HG03342 (cell line): ENCODE measurements at regions not wholly inside any gene's neighbourhood (a gene's known extent, or its start where the extent isn't known, plus 50 kb on each side); places are given as distances from the start of the nearest gene placed in this dataset.
"Not testable (repeated sequence)": the region's sequence is repeated elsewhere in the genome, so short reads cannot be mapped to it uniquely, and the experiment has no call there.

Experiments used
- ATAC-seq: cut with Tn5 transposase; IDR thresholded peaks from one replicate; pipeline ENCODE4 v1.9.1; 2021; ENCODE audit warnings: mild to moderate bottlenecking, moderate library complexity; ENCODE audit not compliant: unreplicated experiment

GRCh38 chr2:160583813-160584537 lies 90.4 kb upstream of the RBMS1 start:
- no peak for ATAC-seq

DNA sequence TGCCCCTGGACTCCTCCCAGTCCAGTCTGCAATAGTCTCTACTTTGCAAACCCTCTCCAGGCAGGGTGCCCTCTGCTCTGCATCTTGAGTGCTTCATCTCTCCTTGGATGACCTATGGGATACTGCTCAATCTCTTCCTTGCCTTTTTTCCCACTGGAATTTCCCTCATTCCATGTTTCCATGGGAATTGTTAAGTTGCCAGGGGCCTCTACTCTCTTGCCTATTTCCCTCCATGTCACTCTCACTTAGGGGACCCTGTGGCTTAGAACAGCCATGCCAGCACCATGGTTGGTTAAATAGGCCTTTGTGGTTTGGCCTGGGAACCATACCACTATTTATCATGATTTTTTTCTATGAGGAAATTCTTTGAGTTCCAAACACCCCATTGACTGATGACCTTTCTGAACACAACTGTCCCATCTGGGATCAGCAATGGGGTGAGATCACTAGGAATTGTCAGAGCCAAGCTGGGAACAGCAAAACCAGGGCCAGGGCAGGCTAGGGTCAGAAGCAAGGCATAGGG lies 91.4 kb upstream of the RBMS1 start:
- no peak for ATAC-seq

GRCh38 chr2:160590664-160591063 lies 97.1 kb upstream of the RBMS1 start:
- no peak for ATAC-seq

- ATAC-seq, result no peak
These were observed 98.8 kb upstream of the RBMS1 start for GRCh38 chr2:160592401-160592800.

DNA sequence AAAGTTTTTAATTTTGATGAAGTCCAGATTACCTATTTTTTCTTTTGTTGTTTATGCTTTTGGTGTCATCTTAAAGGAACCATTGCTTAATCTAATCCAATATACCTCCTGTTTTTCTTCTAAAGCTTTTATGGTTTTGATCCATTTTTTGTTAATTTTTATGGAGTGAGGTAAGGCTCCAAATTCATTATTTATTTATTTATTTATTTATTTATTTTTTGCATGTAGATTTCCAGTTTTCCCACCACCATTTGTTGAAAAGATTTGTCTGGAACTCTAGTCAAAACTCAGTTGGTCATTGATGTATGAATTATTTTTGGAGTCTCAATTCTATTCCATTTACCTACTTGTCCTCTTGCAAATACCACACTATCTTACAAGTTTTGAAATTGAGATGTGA lies 99.4 kb upstream of the RBMS1 start:
- no peak for ATAC-seq

GRCh38 chr2:160596441-160596840 lies 102.8 kb upstream of the RBMS1 start:
- no peak for ATAC-seq

- not testable (repeated sequence) for ATAC-seq
These were observed 106.8 kb upstream of the RBMS1 start for GRCh38 chr2:160600437-160600836.

- ATAC-seq, result no peak
These were observed 108.5 kb upstream of the RBMS1 start for GRCh38 chr2:160602073-160602472.

- no peak for ATAC-seq
These were observed 110.3 kb upstream of the RBMS1 start for GRCh38 chr2:160603771-160604510.

GRCh38 chr2:160606341-160606740 lies 112.7 kb upstream of the RBMS1 start:
- ATAC-seq, result no peak

- no peak for ATAC-seq
These were observed 115.0 kb upstream of the RBMS1 start for GRCh38 chr2:160608599-160608998.

- no peak for ATAC-seq
These were observed 115.7 kb upstream of the RBMS1 start for GRCh38 chr2:160609346-160609745.

DNA sequence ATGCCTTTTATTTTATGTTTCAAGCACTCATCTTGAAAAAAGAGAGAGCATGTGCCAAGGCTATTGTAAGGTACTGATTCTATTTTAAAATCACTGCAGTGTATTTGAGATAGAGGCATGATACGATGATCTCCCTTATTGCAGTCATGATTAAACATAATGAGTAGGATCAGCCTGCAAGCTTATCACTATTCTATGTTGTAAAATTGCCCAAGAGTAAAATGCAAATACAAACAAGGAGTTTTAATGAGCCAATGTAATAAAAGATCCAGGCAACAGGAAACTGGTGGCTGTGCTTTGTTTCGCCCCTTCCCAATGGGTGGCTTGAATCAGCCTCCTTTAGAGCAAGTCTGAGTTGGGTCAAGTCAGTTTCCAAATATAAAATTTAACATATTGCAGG lies 116.4 kb upstream of the RBMS1 start:
- no peak for ATAC-seq

DNA sequence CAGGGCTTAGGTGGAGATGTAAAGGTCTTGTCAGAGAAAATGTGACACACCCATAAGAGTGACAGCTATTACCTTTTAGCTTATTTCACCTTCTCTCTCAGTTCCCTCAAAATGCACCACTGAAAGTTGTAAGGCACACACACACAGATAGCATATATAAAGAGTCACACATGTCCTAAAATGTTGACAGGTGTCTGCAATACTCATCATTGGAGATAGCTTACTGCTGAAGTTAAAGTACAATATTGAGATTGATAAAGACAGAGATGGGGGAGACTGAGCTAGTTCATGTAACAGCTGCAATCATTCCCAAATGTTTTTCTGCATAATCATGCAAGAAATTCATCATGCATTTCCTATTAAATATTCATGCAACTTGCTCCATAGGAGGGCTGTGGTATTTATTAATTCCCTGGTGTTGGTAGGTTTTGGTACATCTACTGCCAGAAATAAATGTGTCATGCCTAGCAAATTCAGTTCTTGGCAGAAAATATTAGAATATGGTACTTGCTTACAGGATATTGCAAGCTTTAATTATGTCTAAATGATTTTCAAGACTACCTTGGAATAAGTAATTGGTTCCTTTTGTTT lies 118.8 kb upstream of the RBMS1 start:
- ATAC-seq, result no peak

- no peak for ATAC-seq
These were observed 120.0 kb upstream of the RBMS1 start for GRCh38 chr2:160613466-160614153.

DNA sequence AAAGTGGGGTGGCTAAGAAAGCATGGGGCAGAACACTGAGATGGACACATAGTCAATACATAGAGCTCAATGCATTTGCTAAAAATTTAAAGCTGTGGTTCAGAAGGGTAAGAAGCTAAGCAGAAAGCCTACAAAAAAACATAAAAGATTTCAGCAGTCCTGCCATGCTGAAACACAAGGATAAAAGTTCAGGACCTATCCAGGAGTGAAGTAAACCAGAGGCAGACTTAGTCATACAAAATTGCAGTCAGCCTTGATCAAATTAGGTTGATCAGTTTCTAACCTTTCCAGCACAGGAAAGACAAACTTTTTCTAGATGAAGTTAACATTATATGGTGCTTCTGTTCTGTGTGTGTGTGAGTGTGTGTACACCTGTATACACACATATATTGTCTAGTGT lies 120.8 kb upstream of the RBMS1 start:
- ATAC-seq, result no peak

GRCh38 chr2:160615706-160616105 lies 122.1 kb upstream of the RBMS1 start:
- no peak for ATAC-seq

DNA sequence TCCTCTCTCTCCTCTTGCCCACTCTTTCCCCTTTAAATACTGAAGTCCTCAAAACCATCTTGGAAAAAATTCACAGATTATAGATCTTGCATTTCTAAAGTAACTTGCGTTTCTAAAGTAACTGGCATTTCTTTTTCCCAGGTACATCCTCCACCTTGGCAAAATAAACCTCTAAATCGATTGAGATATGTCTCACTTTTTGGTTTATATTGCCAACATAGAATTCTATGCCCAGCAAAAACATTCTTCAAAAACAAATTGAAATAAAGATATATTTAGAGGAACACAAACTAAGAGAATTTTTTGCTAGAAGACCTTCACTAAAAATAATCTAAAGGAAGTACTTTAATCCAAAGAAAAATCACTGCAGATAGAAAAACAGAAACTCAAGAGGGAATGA lies 122.5 kb upstream of the RBMS1 start:
- no peak for ATAC-seq

DNA sequence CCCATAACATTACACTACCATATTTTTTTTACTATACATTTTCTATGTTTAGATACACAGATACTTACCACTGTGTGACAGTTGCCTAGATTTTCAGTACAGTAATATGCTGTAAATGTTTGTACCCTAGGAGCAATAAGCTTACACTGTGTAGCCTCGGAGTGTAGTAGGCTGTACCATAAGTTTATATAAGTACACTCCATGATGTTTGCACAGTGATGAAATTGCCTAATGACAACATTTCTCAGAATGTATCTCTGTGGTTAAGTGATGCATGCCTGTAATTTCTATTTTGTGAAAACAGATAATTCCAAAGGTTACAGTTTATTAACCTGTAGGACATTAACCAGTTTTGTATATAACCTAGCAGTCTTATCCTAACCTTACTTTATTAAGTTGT lies 128.1 kb upstream of the RBMS1 start:
- ATAC-seq, result no peak

- not testable (repeated sequence) for ATAC-seq
These were observed 134.5 kb upstream of the RBMS1 start for GRCh38 chr2:160628020-160628637.

DNA sequence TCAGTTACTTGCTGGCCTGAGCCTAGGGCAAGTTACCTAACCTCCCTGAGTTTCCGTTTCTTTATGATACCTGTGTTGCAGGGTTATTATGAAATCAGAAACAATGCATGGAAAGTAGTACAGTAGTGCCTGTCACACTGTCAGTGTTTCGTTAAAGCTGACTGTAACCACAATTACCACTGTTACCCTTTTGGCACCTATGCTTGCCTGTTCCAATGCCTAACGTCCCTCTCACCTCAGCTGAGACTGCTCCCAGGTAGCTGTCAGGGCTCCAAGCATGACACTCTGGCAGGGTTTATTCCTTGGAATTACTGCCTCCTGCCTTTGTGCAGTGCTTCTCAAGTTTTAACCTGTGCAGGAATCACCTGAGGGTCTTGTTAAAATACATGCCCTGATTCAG lies 135.2 kb upstream of the RBMS1 start:
- no peak for ATAC-seq
